K562 (cell line): ENCODE measurements at regions not wholly inside any gene's neighbourhood (a gene's known extent, or its start where the extent isn't known, plus 50 kb on each side); places are given as distances from the start of the nearest gene placed in this dataset.

Experiments used
- CREB1 ChIP-seq, 2 experiments: sonication (generic) in 1 of 2; formaldehyde crosslinking in 1 of 2; IDR thresholded peaks; 2 replicates each; pipeline versions ENCODE4 v1.6.1 to v1.8.0; 2012 to 2022; ENCODE audit warnings: inconsistent platforms in 1 of 2, mild to moderate bottlenecking in 1 of 2, missing genetic modification reagents in 1 of 2, moderate library complexity in 1 of 2
- CTCF ChIP-seq, 3 experiments: IDR thresholded peaks in 2 of 3; conservative IDR thresholded peaks in 1 of 3; 2 replicates each; pipeline ENCODE4 v1.5.1; 2011 to 2012; ENCODE audit warnings: low read length in 3 of 3, mild to moderate bottlenecking in 3 of 3, control low read depth in 2 of 3, improper control_type of control experiment in 1 of 3, inconsistent platforms in 1 of 3, low read depth in 1 of 3, mixed read lengths in 1 of 3, moderate library complexity in 1 of 3; ENCODE audit not compliant: insufficient read depth in 2 of 3
- GATA2 ChIP-seq: sonication (generic); formaldehyde crosslinking; IDR thresholded peaks from 2 replicates; pipeline ENCODE4 v1.4.0; 2020; ENCODE audit warnings: mild to moderate bottlenecking, missing genetic modification reagents
- KDM1A ChIP-seq, 2 experiments: fragments of 450-650 bp; IDR thresholded peaks; 2 replicates each; pipeline ENCODE4 v1.6.1; 2016; ENCODE audit warnings: mild to moderate bottlenecking in 2 of 2
- PHF20 ChIP-seq: fragments of 450-650 bp; IDR thresholded peaks from 2 replicates; pipeline ENCODE4 v1.6.1; 2018; ENCODE audit not compliant: partially characterized antibody
- TAF1 ChIP-seq: IDR thresholded peaks from 2 replicates; pipeline ENCODE4 v1.6.1; 2011; ENCODE audit warnings: mild to moderate bottlenecking, low read length, moderate library complexity; ENCODE audit not compliant: insufficient read depth, control insufficient read depth, severe bottlenecking; ENCODE audit errors: extremely low read depth
- TRIM24 ChIP-seq, 2 experiments: fragments of 450-650 bp; IDR thresholded peaks; 2 replicates each; pipeline ENCODE4 v1.6.1; 2016
- UBTF ChIP-seq, 2 experiments: IDR thresholded peaks; 2 replicates each; pipeline ENCODE4 v1.6.1; 2012; ENCODE audit warnings: improper control_type of control experiment in 2 of 2, low read depth in 2 of 2, low read length in 2 of 2, borderline replicate concordance in 1 of 2
- ZBTB17 ChIP-seq: fragments of 450-650 bp; formaldehyde crosslinking; IDR thresholded peaks from 2 replicates; pipeline ENCODE4 v1.4.0; 2020; ENCODE audit warnings: mild to moderate bottlenecking

- TF ChIP-seq TAF1 (no peak), TRIM24 (IDR thresholded peaks at IDR 0.05) (no peak), CREB1 (IDR thresholded peaks at IDR 0.05) (no peak), CREB1 (CRISPR knock-in tag; IDR thresholded peaks at IDR 0.05) (no peak), CTCF (IDR thresholded peaks at IDR 0.05 in 2 of 3, conservative IDR thresholded peaks at IDR 0.05 in 1 of 3; ENCODE audit: insufficient read depth in 2 of 3, low read depth in 1 of 3, low read length in 3 of 3) (no peak), GATA2 (CRISPR knock-in tag) (no peak), UBTF (IDR thresholded peaks at IDR 0.05; ENCODE audit: borderline replicate concordance in 1 of 2, low read depth in 2 of 2, low read length in 2 of 2) (no peak), PHF20 (no peak), ZBTB17 (CRISPR knock-in tag) (no peak), KDM1A (IDR thresholded peaks at IDR 0.05) (no peak)
Measured at GRCh38 chr14:43568022-43568421, 939.1 kb downstream of the FSCB start.
